MM.1S (cell line): ENCODE measurements at regions not wholly inside any gene's neighbourhood (a gene's known extent, or its start where the extent isn't known, plus 50 kb on each side); places are given as distances from the start of the nearest gene placed in this dataset.

Source experiments
- DNase-seq: peaks from one replicate; pipeline ENCODE4 v3.0.0-alpha.2; 2015
- H2AFZ ChIP-seq: fragments of 300-600 bp; sonication (generic); 2 replicates; pipeline ENCODE4 v1.6.0; 2016; ENCODE audit warnings: antibody characterized with exemption, low read length
- H3F3A ChIP-seq: fragments of 300-600 bp; sonication (generic); 2 replicates; pipeline ENCODE4 v1.6.1; 2016; ENCODE audit warnings: mild to moderate bottlenecking, antibody characterized with exemption, low read length, moderate library complexity, mixed read lengths; ENCODE audit not compliant: insufficient read depth
- H3K27ac ChIP-seq: fragments of 300-600 bp; sonication (generic); 2 replicates; pipeline ENCODE4 v1.5.1; 2016; ENCODE audit warnings: mild to moderate bottlenecking, low read length
- H3K27me3 ChIP-seq: fragments of 300-600 bp; sonication (generic); replicated peaks from 2 replicates; pipeline ENCODE4 v1.6.0; 2016; ENCODE audit warnings: low read length; ENCODE audit not compliant: insufficient read depth
- H3K36me3 ChIP-seq: fragments of 300-600 bp; sonication (generic); replicated peaks from 2 replicates; pipeline ENCODE4 v1.6.1; 2016; ENCODE audit warnings: mild to moderate bottlenecking, low read length, mixed read lengths; ENCODE audit not compliant: insufficient read depth
- H3K4me1 ChIP-seq: fragments of 300-600 bp; sonication (generic); 2 replicates; pipeline ENCODE4 v1.6.1; 2016; ENCODE audit warnings: low read length, mixed read lengths
- H3K4me2 ChIP-seq: fragments of 300-600 bp; sonication (generic); 2 replicates; pipeline ENCODE4 v1.6.0; 2016; ENCODE audit warnings: low read depth, low read length
- H3K4me3 ChIP-seq: fragments of 300-600 bp; sonication (generic); 2 replicates; pipeline ENCODE4 v1.5.1; 2016; ENCODE audit warnings: low read length, mixed read lengths
- H3K79me2 ChIP-seq: fragments of 300-600 bp; sonication (generic); 2 replicates; pipeline ENCODE4 v1.6.1; 2016; ENCODE audit warnings: mixed run types, low read length, mixed read lengths
- H3K9ac ChIP-seq: fragments of 300-600 bp; sonication (generic); 2 replicates; pipeline ENCODE4 v1.6.1; 2016; ENCODE audit warnings: low read length, mixed read lengths
- H3K9me2 ChIP-seq: fragments of 300-600 bp; sonication (generic); replicated peaks from 2 replicates; pipeline ENCODE4 v1.6.1; 2016; ENCODE audit warnings: mild to moderate bottlenecking, low read length, mixed read lengths; ENCODE audit not compliant: insufficient read depth
- H3K9me3 ChIP-seq: fragments of 300-600 bp; sonication (generic); replicated peaks from 2 replicates; pipeline ENCODE4 v1.6.1; 2016; ENCODE audit warnings: mild to moderate bottlenecking, low read length, mixed read lengths; ENCODE audit not compliant: insufficient read depth
- H4K20me1 ChIP-seq: fragments of 300-600 bp; sonication (generic); 2 replicates; pipeline ENCODE4 v1.6.1; 2016; ENCODE audit warnings: mild to moderate bottlenecking, low read length, moderate library complexity, mixed read lengths; ENCODE audit not compliant: insufficient read depth
- CTCF ChIP-seq: fragments of 300-600 bp; sonication (generic); IDR thresholded peaks from 2 replicates; pipeline ENCODE4 v1.5.1; 2016; ENCODE audit warnings: antibody characterized with exemption, low read length, mixed read lengths
- EZH2 ChIP-seq: fragments of 300-600 bp; sonication (generic); optimal IDR thresholded peaks from 2 replicates; pipeline ENCODE3; 2017; ENCODE audit warnings: low read depth, mild to moderate bottlenecking, antibody characterized with exemption, low read length, mixed read lengths
- EZH2phosphoT487 ChIP-seq: fragments of 300-600 bp; sonication (generic); IDR thresholded peaks from 2 replicates; pipeline ENCODE4 v1.6.1; 2018; ENCODE audit warnings: antibody characterized with exemption, low read length

DNA sequence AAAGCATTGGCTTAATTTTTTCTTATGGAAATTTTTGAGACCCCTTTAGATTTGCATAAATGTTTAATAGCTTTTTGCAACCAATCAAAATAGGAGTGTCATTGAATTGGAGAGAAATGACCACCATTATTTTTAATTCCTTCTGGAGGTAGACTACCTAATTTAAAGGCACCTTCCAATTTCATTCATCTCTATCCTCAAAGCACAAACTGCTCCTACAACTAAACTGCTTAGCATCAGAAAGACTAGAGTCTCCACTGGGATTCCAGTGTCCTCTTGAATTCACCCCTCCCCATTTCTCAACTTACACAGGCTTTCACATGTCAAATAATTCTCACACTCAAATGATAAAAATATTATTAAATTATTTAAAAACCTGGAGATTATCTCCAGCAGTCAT, 168.4 kb downstream of the RPS29 start:
- Histone ChIP-seq H3F3A (no peaks in the 10 kb centered on the region), H3K4me3 (no peak overlapping the region), H3K36me3 (no peaks in the 10 kb centered on the region)

DNA sequence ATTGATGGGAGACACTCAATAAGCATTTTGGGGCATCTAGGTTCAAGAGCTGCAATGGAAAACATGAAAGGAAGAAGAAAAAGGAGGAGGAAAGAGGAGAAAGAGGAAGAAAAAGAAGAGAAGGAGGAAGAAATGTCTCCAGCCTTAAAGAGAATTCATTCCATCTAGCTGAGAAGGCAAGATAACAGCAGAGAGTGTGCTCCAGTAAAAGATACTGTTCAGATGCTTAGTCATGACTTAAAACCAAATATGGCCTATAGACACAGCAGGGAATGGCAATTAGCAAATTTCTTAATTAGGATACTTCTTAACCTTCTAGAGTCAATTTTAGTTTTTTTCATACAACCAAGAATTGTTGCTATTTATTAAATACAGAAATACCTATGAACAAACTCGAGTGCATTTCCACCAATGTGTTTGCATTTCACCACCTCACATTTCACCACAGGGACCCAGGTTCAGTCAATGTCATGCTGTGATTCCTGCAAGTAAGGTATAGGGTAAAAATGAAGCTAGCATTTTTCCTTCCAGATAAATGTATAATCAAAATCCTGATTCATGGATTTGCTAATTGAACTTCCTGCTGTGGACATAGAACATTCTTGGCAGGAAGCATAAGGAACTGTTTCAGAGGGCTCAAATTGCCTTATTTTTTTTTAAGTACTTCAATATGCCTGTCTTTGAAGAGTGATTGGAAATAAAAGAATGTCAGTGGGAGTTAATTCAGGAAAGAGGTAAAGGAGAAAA, 177.8 kb downstream of the RPS29 start:
- Histone ChIP-seq H3F3A (no peaks in the 10 kb centered on the region), H3K36me3 (no peaks in the 10 kb centered on the region), H3K4me1 (no peaks in the 10 kb centered on the region), H3K4me3 (no peak overlapping the region), H4K20me1 (no peaks in the 10 kb centered on the region), H3K27me3 (no peaks in the 10 kb centered on the region), H3K9me2 (no peaks in the 10 kb centered on the region), H3K4me2 (no peak overlapping the region), H3K27ac (no peak overlapping the region), H2AFZ (no peak overlapping the region), H3K79me2 (no peaks in the 10 kb centered on the region), H3K9me3 (no peaks in the 10 kb centered on the region), H3K9ac (no peak overlapping the region)
- DNase-seq: no peak
- no peak for TF ChIP-seq EZH2phosphoT487
- TF ChIP-seq CTCF: no peak
- TF ChIP-seq EZH2: no peak

More for the DNA sequence above, 168.4 kb downstream of the RPS29 start:
- Histone ChIP-seq H3K4me2 (no peak overlapping the region), H3K9me3 (no peaks in the 10 kb centered on the region), H3K79me2 (no peaks in the 10 kb centered on the region), H3K27me3 (no peaks in the 10 kb centered on the region), H3K9ac (no peak overlapping the region), H2AFZ (no peak overlapping the region), H3K9me2 (no peaks in the 10 kb centered on the region), H3K27ac (no peak overlapping the region), H3K4me1 (no peaks in the 10 kb centered on the region), H4K20me1 (no peaks in the 10 kb centered on the region)
- DNase-seq: no peak
- no peak for TF ChIP-seq CTCF
- no peak for TF ChIP-seq EZH2

DNA sequence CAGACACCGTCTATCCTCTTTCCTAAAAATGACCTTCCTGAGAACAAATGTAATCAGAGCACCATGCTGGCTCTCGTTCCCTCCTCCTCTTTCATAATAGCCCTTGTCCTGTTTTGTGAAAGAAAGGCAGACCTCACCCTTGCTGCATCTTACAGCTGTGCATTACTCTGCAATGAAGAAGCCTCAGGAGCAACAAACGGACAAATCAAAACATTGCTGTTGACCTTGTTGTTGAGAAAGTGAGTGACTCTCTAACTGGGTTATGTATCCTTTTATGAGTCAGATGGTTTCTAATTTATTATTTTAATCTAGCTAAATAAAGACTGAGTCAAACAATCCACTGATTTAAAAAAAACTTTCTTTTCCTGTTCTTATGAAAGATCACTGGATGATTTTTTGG, 180.9 kb downstream of the RPS29 start:
- TF ChIP-seq EZH2phosphoT487: no peak
- TF ChIP-seq CTCF: no peak
- TF ChIP-seq EZH2: no peak
- Histone ChIP-seq H3K9me2 (no peaks in the 10 kb centered on the region), H2AFZ (no peak overlapping the region), H3K4me3 (no peak overlapping the region), H3K4me1 (no peaks in the 10 kb centered on the region), H3F3A (no peaks in the 10 kb centered on the region), H3K27ac (no peak overlapping the region), H3K27me3 (no peaks in the 10 kb centered on the region), H3K36me3 (no peaks in the 10 kb centered on the region), H3K9me3 (no peaks in the 10 kb centered on the region), H3K9ac (no peak overlapping the region), H3K79me2 (no peaks in the 10 kb centered on the region), H3K4me2 (no peak overlapping the region), H4K20me1 (no peaks in the 10 kb centered on the region)
- no peak for DNase-seq
